ENCODE measurements at regions not wholly inside any gene's neighbourhood (a gene's known extent, or its start where the extent isn't known, plus 50 kb on each side); places are given as distances from the start of the nearest gene placed in this dataset.

- TF ChIP-seq MAX (IDR thresholded peaks at IDR 0.05; ENCODE audit: insufficient read depth, insufficient read length) (no peak), JUN (IDR thresholded peaks at IDR 0.05; ENCODE audit: borderline replicate concordance, insufficient read depth, insufficient read length, low read depth) (no peak), POLR2A (IDR thresholded peaks at IDR 0.05; ENCODE audit: low read depth, low read length) (no peak), CTCF (IDR thresholded peaks at IDR 0.05; ENCODE audit: extremely low read depth in 1 of 2, insufficient read depth in 1 of 2, low read depth in 1 of 2, low read length in 2 of 2) (no peak)
- intact Hi-C loops (cut with micrococcal nuclease) (no loop called here), dilution Hi-C loops (cut with MboI; ENCODE audit: extremely low pct_ligation_motif_present, low sequenced_read_pairs) (no loop called here)
- H3K36me3 ChIP-seq (ENCODE audit: control insufficient read depth in 2 of 2, extremely low read depth in 1 of 2, insufficient read depth in 2 of 2, low read length in 2 of 2): no peaks in the 10 kb centered on the region
- H2AFZ ChIP-seq (ENCODE audit: low read depth, low read length): no peak overlapping the region
- no TSS peak for BruUV-seq (replicated peaks)
- H3K27ac ChIP-seq (ENCODE audit: insufficient read depth, low read depth, low read length): no peak overlapping the region
- ChIA-PET CTCF (no interaction called here), POLR2A (no interaction called here)
- no peaks in the 10 kb centered on the region for H4K20me1 ChIP-seq (replicated peaks; ENCODE audit: control insufficient read depth, extremely low read depth, insufficient read depth, low read length)
- H3K9ac ChIP-seq (replicated peaks; ENCODE audit: extremely low read depth, insufficient read depth, low read length): no peak overlapping the region
- no peaks in the 10 kb centered on the region for H3K79me2 ChIP-seq (ENCODE audit: control insufficient read depth, insufficient read depth, low read length)
- H3K4me1 ChIP-seq (ENCODE audit: control insufficient read depth, extremely low read depth, insufficient read depth, low read length): no peaks in the 10 kb centered on the region
- no peak overlapping the region for H3K4me3 ChIP-seq (replicated peaks in 1 of 3; ENCODE audit: insufficient read depth in 1 of 3, low read depth in 1 of 3, low read length in 3 of 3)
- H3K9me1 ChIP-seq (replicated peaks; ENCODE audit: control insufficient read depth, extremely low read depth, insufficient read depth, low read length): no peaks in the 10 kb centered on the region
- no peaks in the 10 kb centered on the region for H3K27me3 ChIP-seq (ENCODE audit: control insufficient read depth in 2 of 2, insufficient read depth in 2 of 2, low read length in 2 of 2)
- H3K4me2 ChIP-seq (ENCODE audit: insufficient read depth, low read length): no peak overlapping the region
- no peak for FAIRE-seq
- no peaks in the 10 kb centered on the region for H3K9me3 ChIP-seq (replicated peaks; ENCODE audit: control insufficient read depth, insufficient read depth, low read length)
- DNase-seq (ENCODE audit: low read depth, low spot score): no peak
Observed at GRCh38 chr3:67986706-67987105, 332.3 kb upstream of the SUCLG2 start.

- intact Hi-C loops (cut with micrococcal nuclease) (no loop called here), dilution Hi-C loops (cut with MboI; ENCODE audit: extremely low pct_ligation_motif_present, low sequenced_read_pairs) (no loop called here)
Observed at GRCh38 chr3:67983166-67983565, 328.8 kb upstream of the SUCLG2 start.

More at GRCh38 chr3:67983166-67983565, 328.8 kb upstream of the SUCLG2 start:
- H3K79me2 ChIP-seq (ENCODE audit: control insufficient read depth, insufficient read depth, low read length): no peaks in the 10 kb centered on the region
- no peaks in the 10 kb centered on the region for H3K36me3 ChIP-seq (ENCODE audit: control insufficient read depth in 2 of 2, extremely low read depth in 1 of 2, insufficient read depth in 2 of 2, low read length in 2 of 2)
- no peak overlapping the region for H3K27ac ChIP-seq (ENCODE audit: insufficient read depth, low read depth, low read length)
- no peaks in the 10 kb centered on the region for H3K4me1 ChIP-seq (ENCODE audit: control insufficient read depth, extremely low read depth, insufficient read depth, low read length)
- no TSS peak for BruUV-seq (replicated peaks)
- POLR2A ChIA-PET: no interaction called here
- no peaks in the 10 kb centered on the region for H3K9me3 ChIP-seq (replicated peaks; ENCODE audit: control insufficient read depth, insufficient read depth, low read length)
- FAIRE-seq: no peak
- no peak overlapping the region for H3K9ac ChIP-seq (replicated peaks; ENCODE audit: extremely low read depth, insufficient read depth, low read length)
- no peak overlapping the region for H3K4me3 ChIP-seq (replicated peaks in 1 of 3; ENCODE audit: insufficient read depth in 1 of 3, low read depth in 1 of 3, low read length in 3 of 3)
- no peak overlapping the region for H2AFZ ChIP-seq (ENCODE audit: low read depth, low read length)
- no peaks in the 10 kb centered on the region for H3K27me3 ChIP-seq (ENCODE audit: control insufficient read depth in 2 of 2, insufficient read depth in 2 of 2, low read length in 2 of 2)
- TF ChIP-seq EZH2 (IDR thresholded peaks at IDR 0.05; ENCODE audit: borderline replicate concordance, low read depth, low read length, severe bottlenecking): no peak
- TF ChIP-seq POLR2AphosphoS5 (IDR thresholded peaks at IDR 0.05; ENCODE audit: insufficient read depth, low read depth, low read length): no peak
- TF ChIP-seq CTCF (IDR thresholded peaks at IDR 0.05; ENCODE audit: extremely low read depth in 1 of 2, insufficient read depth in 1 of 2, low read depth in 1 of 2, low read length in 2 of 2): no peak
- no peak for TF ChIP-seq POLR2A (IDR thresholded peaks at IDR 0.05; ENCODE audit: low read depth, low read length)
- TF ChIP-seq GATA2 (IDR thresholded peaks at IDR 0.05; ENCODE audit: insufficient read depth, insufficient read length, low read depth, low read length): no peak
- TF ChIP-seq FOS (IDR thresholded peaks at IDR 0.05; ENCODE audit: borderline replicate concordance, insufficient read depth, low read length): no peak
- no peak for TF ChIP-seq MYC (IDR thresholded peaks at IDR 0.05; ENCODE audit: low read depth, low read length)
- TF ChIP-seq JUN (IDR thresholded peaks at IDR 0.05; ENCODE audit: borderline replicate concordance, insufficient read depth, insufficient read length, low read depth): no peak
- no peak for TF ChIP-seq MAX (IDR thresholded peaks at IDR 0.05; ENCODE audit: insufficient read depth, insufficient read length)
- no peak for DNase-seq (ENCODE audit: low read depth, low spot score)
- no peaks in the 10 kb centered on the region for H3K9me1 ChIP-seq (replicated peaks; ENCODE audit: control insufficient read depth, extremely low read depth, insufficient read depth, low read length)
- H3K4me2 ChIP-seq (ENCODE audit: insufficient read depth, low read length): no peak overlapping the region
- no peaks in the 10 kb centered on the region for H4K20me1 ChIP-seq (replicated peaks; ENCODE audit: control insufficient read depth, extremely low read depth, insufficient read depth, low read length)
- CTCF ChIA-PET: no interaction called here

Measured in endothelial cell of umbilical vein (primary cell).